ENCODE measurements at regions not wholly inside any gene's neighbourhood (a gene's known extent, or its start where the extent isn't known, plus 50 kb on each side); places are given as distances from the start of the nearest gene placed in this dataset.

GRCh38 chr22:49617264-49617663 is 210.4 kb downstream of the BRD1 start:
- Histone ChIP-seq H3K9me2 (replicated peaks; ENCODE audit: insufficient read depth, low read length) (no peaks in the 10 kb centered on the region), H3F3A (ENCODE audit: insufficient read depth) (no peaks in the 10 kb centered on the region), H3K4me2 (ENCODE audit: low read depth, low read length, poor library complexity, severe bottlenecking) (no peak overlapping the region), H3K9ac (ENCODE audit: low read length) (no peak overlapping the region), H3K4me3 (ENCODE audit: insufficient read depth, low read length, poor library complexity, severe bottlenecking) (no peak overlapping the region), H3K27ac (ENCODE audit: low read depth, low read length) (no peak overlapping the region), H3K79me2 (ENCODE audit: insufficient read depth, low read length) (no peaks in the 10 kb centered on the region; the same call in 1 of the 2 replicates), H3K36me3 (ENCODE audit: low read length) (no peaks in the 10 kb centered on the region; the same call in 1 of the 2 replicates), H4K20me1 (ENCODE audit: low read depth, low read length) (no peaks in the 10 kb centered on the region), H2AFZ (ENCODE audit: low read depth, low read length, severe bottlenecking) (no peak overlapping the region), H3K9me3 (ENCODE audit: insufficient read depth, low read length) (no peaks in the 10 kb centered on the region), H3K27me3 (ENCODE audit: low read length) (no peaks in the 10 kb centered on the region)
- TF ChIP-seq CTCF (IDR thresholded peaks at IDR 0.05; ENCODE audit: insufficient read depth, low read length, poor library complexity, severe bottlenecking): no peak
- TF ChIP-seq EZH2phosphoT487 (conservative IDR thresholded peaks at IDR 0.05; ENCODE audit: low read length): no peak

- no peaks in the 10 kb centered on the region for H4K20me1 ChIP-seq (ENCODE audit: low read depth, low read length)
- no peaks in the 10 kb centered on the region for H3K27me3 ChIP-seq (ENCODE audit: low read length)
- H3K9me3 ChIP-seq (ENCODE audit: insufficient read depth, low read length): no peaks in the 10 kb centered on the region
These were observed 211.1 kb downstream of the BRD1 start for GRCh38 chr22:49616356-49617231.

GRCh38 chr22:49614966-49615965 is 212.4 kb downstream of the BRD1 start:
- H3K9me2 ChIP-seq (replicated peaks; ENCODE audit: insufficient read depth, low read length): no peaks in the 10 kb centered on the region
- H3K4me2 ChIP-seq (ENCODE audit: low read depth, low read length, poor library complexity, severe bottlenecking): no peak overlapping the region
- H3K4me3 ChIP-seq (ENCODE audit: insufficient read depth, low read length, poor library complexity, severe bottlenecking): no peak overlapping the region
- H3K27me3 ChIP-seq (ENCODE audit: low read length): no peaks in the 10 kb centered on the region
- H3K9ac ChIP-seq (ENCODE audit: low read length): no peak overlapping the region
- no peaks in the 10 kb centered on the region; the same call in 1 of the 2 replicates for H3K79me2 ChIP-seq (ENCODE audit: insufficient read depth, low read length)
- no peak overlapping the region for H2AFZ ChIP-seq (ENCODE audit: low read depth, low read length, severe bottlenecking)
- TF ChIP-seq EZH2phosphoT487 (conservative IDR thresholded peaks at IDR 0.05; ENCODE audit: low read length): no peak
- TF ChIP-seq CTCF (IDR thresholded peaks at IDR 0.05; ENCODE audit: insufficient read depth, low read length, poor library complexity, severe bottlenecking): no peak
- H3F3A ChIP-seq (ENCODE audit: insufficient read depth): no peaks in the 10 kb centered on the region
- no peaks in the 10 kb centered on the region for H3K9me3 ChIP-seq (ENCODE audit: insufficient read depth, low read length)
- no peaks in the 10 kb centered on the region for H4K20me1 ChIP-seq (ENCODE audit: low read depth, low read length)
- no peaks in the 10 kb centered on the region; the same call in 1 of the 2 replicates for H3K36me3 ChIP-seq (ENCODE audit: low read length)
- H3K27ac ChIP-seq (ENCODE audit: low read depth, low read length): no peak overlapping the region

More at GRCh38 chr22:49616356-49617231, 211.1 kb downstream of the BRD1 start:
- Histone ChIP-seq H3K9me2 (replicated peaks; ENCODE audit: insufficient read depth, low read length) (no peaks in the 10 kb centered on the region), H3F3A (ENCODE audit: insufficient read depth) (no peaks in the 10 kb centered on the region), H3K36me3 (ENCODE audit: low read length) (no peaks in the 10 kb centered on the region; the same call in 1 of the 2 replicates), H2AFZ (ENCODE audit: low read depth, low read length, severe bottlenecking) (no peak overlapping the region), H3K4me3 (ENCODE audit: insufficient read depth, low read length, poor library complexity, severe bottlenecking) (no peak overlapping the region), H3K4me2 (ENCODE audit: low read depth, low read length, poor library complexity, severe bottlenecking) (no peak overlapping the region), H3K9ac (ENCODE audit: low read length) (no peak overlapping the region), H3K27ac (ENCODE audit: low read depth, low read length) (no peak overlapping the region), H3K79me2 (ENCODE audit: insufficient read depth, low read length) (no peaks in the 10 kb centered on the region; the same call in 1 of the 2 replicates)
- TF ChIP-seq EZH2phosphoT487 (conservative IDR thresholded peaks at IDR 0.05; ENCODE audit: low read length): no peak
- no peak for TF ChIP-seq CTCF (IDR thresholded peaks at IDR 0.05; ENCODE audit: insufficient read depth, low read length, poor library complexity, severe bottlenecking)
